BE2C (cell line): ENCODE measurements at regions not wholly inside any gene's neighbourhood (a gene's known extent, or its start where the extent isn't known, plus 50 kb on each side); places are given as distances from the start of the nearest gene placed in this dataset.

Experiments
- DNase-seq: peaks from one replicate; pipeline ENCODE4 v3.0.0-alpha.2; 2020
- H3K27me3 ChIP-seq: fragments of 250-450 bp; sonication (Bioruptor Pico); 2 replicates; pipeline ENCODE4 v1.5.1; 2020; ENCODE audit warnings: mild to moderate bottlenecking
- H3K36me3 ChIP-seq: fragments of 250-450 bp; sonication (Bioruptor Pico); 2 replicates; pipeline ENCODE4 v1.5.1; 2020; ENCODE audit warnings: mild to moderate bottlenecking
- H3K4me1 ChIP-seq: fragments of 250-450 bp; sonication (Bioruptor Pico); 2 replicates; pipeline ENCODE4 v1.5.1; 2020
- H3K4me3 ChIP-seq: 2 replicates; pipeline ENCODE4 v1.5.1; 2011; ENCODE audit warnings: low read depth, low read length
- H3K9me3 ChIP-seq: fragments of 250-450 bp; sonication (Bioruptor Pico); 2 replicates; pipeline ENCODE4 v1.5.1; 2020
- TF ChIP-seq, protein P1 (sequence below): IDR thresholded peaks from 2 replicates; pipeline ENCODE4 v1.5.1; 2012; ENCODE audit warnings: mild to moderate bottlenecking, low read depth, low read length

DNA sequence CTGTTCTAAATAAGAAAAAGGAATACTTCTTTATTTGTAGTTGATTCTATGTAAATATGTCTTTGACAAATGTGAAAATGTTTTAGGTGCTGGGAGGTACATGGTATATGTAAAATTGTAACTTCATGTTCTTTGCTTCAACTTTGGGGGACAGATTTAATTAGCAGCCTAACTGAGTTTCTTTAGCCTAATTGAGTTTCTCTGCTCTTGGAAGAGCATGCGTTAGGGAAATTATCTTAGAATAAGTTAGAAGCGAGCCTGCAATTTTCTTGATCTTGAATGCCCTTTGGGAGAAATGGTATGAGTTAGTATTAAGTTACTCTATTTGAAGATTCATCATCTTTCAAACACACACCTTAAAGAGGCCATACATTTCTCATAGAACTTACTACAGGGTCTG, 194.3 kb downstream of the AEBP2 start:
- H3K36me3 ChIP-seq = no peaks in the 10 kb centered on the region
- no peak for DNase-seq
- H3K4me3 ChIP-seq = no peak overlapping the region
- no peaks in the 10 kb centered on the region for H3K27me3 ChIP-seq
- TF ChIP-seq, protein P1, sequence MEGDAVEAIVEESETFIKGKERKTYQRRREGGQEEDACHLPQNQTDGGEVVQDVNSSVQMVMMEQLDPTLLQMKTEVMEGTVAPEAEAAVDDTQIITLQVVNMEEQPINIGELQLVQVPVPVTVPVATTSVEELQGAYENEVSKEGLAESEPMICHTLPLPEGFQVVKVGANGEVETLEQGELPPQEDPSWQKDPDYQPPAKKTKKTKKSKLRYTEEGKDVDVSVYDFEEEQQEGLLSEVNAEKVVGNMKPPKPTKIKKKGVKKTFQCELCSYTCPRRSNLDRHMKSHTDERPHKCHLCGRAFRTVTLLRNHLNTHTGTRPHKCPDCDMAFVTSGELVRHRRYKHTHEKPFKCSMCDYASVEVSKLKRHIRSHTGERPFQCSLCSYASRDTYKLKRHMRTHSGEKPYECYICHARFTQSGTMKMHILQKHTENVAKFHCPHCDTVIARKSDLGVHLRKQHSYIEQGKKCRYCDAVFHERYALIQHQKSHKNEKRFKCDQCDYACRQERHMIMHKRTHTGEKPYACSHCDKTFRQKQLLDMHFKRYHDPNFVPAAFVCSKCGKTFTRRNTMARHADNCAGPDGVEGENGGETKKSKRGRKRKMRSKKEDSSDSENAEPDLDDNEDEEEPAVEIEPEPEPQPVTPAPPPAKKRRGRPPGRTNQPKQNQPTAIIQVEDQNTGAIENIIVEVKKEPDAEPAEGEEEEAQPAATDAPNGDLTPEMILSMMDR = no peak
- no peaks in the 10 kb centered on the region for H3K9me3 ChIP-seq
- peaks cover 5% of the 10 kb centered on the region for H3K4me1 ChIP-seq

- no peak for DNase-seq
- Histone ChIP-seq H3K27me3 (0 out of 2 replicates have a peak, but pooled peaks cover 3% of the 10 kb centered on the region), H3K4me1 (no peaks in the 10 kb centered on the region; the same call in 1 of the 2 replicates), H3K9me3 (no peaks in the 10 kb centered on the region), H3K36me3 (no peaks in the 10 kb centered on the region), H3K4me3 (no peak overlapping the region)
- TF ChIP-seq, protein P1 = no peak
Measured at GRCh38 chr12:19639781-19640415, 200.6 kb downstream of the AEBP2 start.

- no peaks in the 10 kb centered on the region; the same call in 1 of the 2 replicates for H3K4me1 ChIP-seq
- H3K9me3 ChIP-seq = no peaks in the 10 kb centered on the region
- no peak for DNase-seq
- no peak overlapping the region for H3K4me3 ChIP-seq
- H3K27me3 ChIP-seq = 0 out of 2 replicates have a peak, but pooled peaks cover 3% of the 10 kb centered on the region
- TF ChIP-seq, protein P1 = no peak
- no peaks in the 10 kb centered on the region for H3K36me3 ChIP-seq
Measured at GRCh38 chr12:19641235-19642080, 202.2 kb downstream of the AEBP2 start.

GRCh38 chr12:19642345-19642744, 203.1 kb downstream of the AEBP2 start:
- Histone ChIP-seq H3K9me3 (no peaks in the 10 kb centered on the region), H3K4me1 (no peaks in the 10 kb centered on the region; the same call in 1 of the 2 replicates), H3K27me3 (0 out of 2 replicates have a peak, but pooled peaks cover 3% of the 10 kb centered on the region), H3K4me3 (no peak overlapping the region), H3K36me3 (no peaks in the 10 kb centered on the region)
- no peak for DNase-seq
- TF ChIP-seq, protein P1 = no peak

DNA sequence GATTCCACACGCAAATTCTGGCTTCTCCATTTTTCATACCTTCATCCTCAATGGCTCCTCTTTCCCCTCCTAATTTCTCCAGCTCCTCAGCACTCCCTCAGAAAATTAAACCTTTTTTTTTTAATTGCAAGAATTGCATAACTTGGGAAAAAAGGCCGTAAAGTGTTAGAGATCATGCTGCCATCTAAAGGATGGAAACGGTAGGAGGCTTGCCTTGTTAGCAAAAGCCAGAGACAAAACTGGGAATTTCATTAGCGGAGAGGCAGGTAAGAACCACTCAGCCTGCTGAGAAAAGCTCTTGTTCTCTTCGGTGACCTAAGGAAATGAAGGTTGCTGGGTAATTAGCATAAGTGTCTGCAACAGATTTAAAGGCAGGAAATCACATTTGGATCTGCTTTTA, 204.3 kb downstream of the AEBP2 start:
- Histone ChIP-seq H3K4me1 (no peaks in the 10 kb centered on the region), H3K4me3 (no peak overlapping the region), H3K36me3 (no peaks in the 10 kb centered on the region), H3K9me3 (no peaks in the 10 kb centered on the region), H3K27me3 (0 out of 2 replicates have a peak, but pooled peaks cover 3% of the 10 kb centered on the region)
- peak; percentile 26 for DNase-seq
- TF ChIP-seq, protein P1 = peak; percentile 72
